Fibroblast of lung (primary cell): ENCODE measurements at regions not wholly inside any gene's neighbourhood (a gene's known extent, or its start where the extent isn't known, plus 50 kb on each side); places are given as distances from the start of the nearest gene placed in this dataset.

ENCODE experiments used
- CTCF ChIP-seq, 2 donors: IDR thresholded peaks in 1 of 2; conservative IDR thresholded peaks in 1 of 2; 1 replicate in 1 of 2; 2 replicates in 1 of 2; pipeline ENCODE4 v1.5.1; 2011 to 2012; ENCODE audit warnings: low read length in 2 of 2, control low read depth in 1 of 2, inconsistent platforms in 1 of 2, low read depth in 1 of 2, mild to moderate bottlenecking in 1 of 2
- EZH2 ChIP-seq: IDR thresholded peaks from 2 replicates; pipeline ENCODE4 v1.5.1; 2012; ENCODE audit warnings: low read length, control low read depth, mild to moderate bottlenecking; ENCODE audit errors: missing control alignments

- TF ChIP-seq CTCF (conservative IDR thresholded peaks at IDR 0.05 in 1 of 2, IDR thresholded peaks at IDR 0.05 in 1 of 2; ENCODE audit: low read depth in 1 of 2, low read length in 2 of 2) = no peak
- TF ChIP-seq EZH2 = no peak
Observed at GRCh38 chr7:46197785-46198540, 276.9 kb upstream of the IGFBP3 start.
